DOHH2 (cell line): ENCODE measurements at regions not wholly inside any gene's neighbourhood (a gene's known extent, or its start where the extent isn't known, plus 50 kb on each side); places are given as distances from the start of the nearest gene placed in this dataset.

Source experiments
- H3F3A ChIP-seq: fragments of 200-600 bp; sonication (generic), shearing (Covaris generic); 2 replicates; pipeline ENCODE4 v1.6.0; 2016; ENCODE audit warnings: antibody characterized with exemption, mild to moderate bottlenecking; ENCODE audit not compliant: control insufficient read depth, insufficient read depth
- H3K27ac ChIP-seq: fragments of 200-600 bp; sonication (generic); 2 replicates; pipeline ENCODE4 v1.5.1; 2014; ENCODE audit warnings: low read depth, mild to moderate bottlenecking, low read length, moderate library complexity
- H3K27me3 ChIP-seq: fragments of 200-600 bp; sonication (generic); 2 replicates; pipeline ENCODE4 v1.6.1; 2014; ENCODE audit warnings: mild to moderate bottlenecking, low read length, mixed read lengths; ENCODE audit not compliant: control insufficient read depth
- H3K36me3 ChIP-seq: fragments of 200-600 bp; sonication (generic); 2 replicates; pipeline ENCODE4 v1.6.1; 2014; ENCODE audit warnings: mild to moderate bottlenecking, low read length, moderate library complexity, mixed read lengths; ENCODE audit not compliant: control insufficient read depth
- H3K4me1 ChIP-seq: fragments of 200-600 bp; sonication (generic); 2 replicates; pipeline ENCODE4 v1.6.1; 2014; ENCODE audit warnings: mild to moderate bottlenecking, low read length, mixed read lengths; ENCODE audit not compliant: control insufficient read depth
- H3K4me2 ChIP-seq: fragments of 200-600 bp; sonication (generic); 2 replicates; pipeline ENCODE4 v1.6.0; 2014; ENCODE audit warnings: mild to moderate bottlenecking, low read length, moderate library complexity
- H3K4me3 ChIP-seq: fragments of 200-600 bp; sonication (generic); 2 replicates; pipeline ENCODE4 v1.5.1; 2014; ENCODE audit warnings: mild to moderate bottlenecking, low read length, mixed read lengths
- H3K79me2 ChIP-seq: fragments of 200-600 bp; sonication (generic); 2 replicates; pipeline ENCODE4 v1.6.1; 2014; ENCODE audit warnings: mild to moderate bottlenecking, low read length, mixed read lengths; ENCODE audit not compliant: control insufficient read depth
- H3K9me2 ChIP-seq: fragments of 200-600 bp; sonication (generic); replicated peaks from 2 replicates; pipeline ENCODE4 v1.6.1; 2014; ENCODE audit warnings: mild to moderate bottlenecking, low read length, mixed read lengths; ENCODE audit not compliant: control insufficient read depth
- H3K9me3 ChIP-seq: fragments of 200-600 bp; sonication (generic); 2 replicates; pipeline ENCODE4 v1.6.1; 2014; ENCODE audit warnings: antibody characterized with exemption, low read length, mixed read lengths; ENCODE audit not compliant: control insufficient read depth, insufficient read depth
- H4K20me1 ChIP-seq: fragments of 200-600 bp; sonication (generic); 2 replicates; pipeline ENCODE4 v1.6.0; 2014; ENCODE audit warnings: low read depth, mild to moderate bottlenecking, antibody characterized with exemption, low read length, moderate library complexity; ENCODE audit not compliant: control insufficient read depth, insufficient read depth
- EZH2phosphoT487 ChIP-seq: fragments of 200-600 bp; sonication (generic); IDR thresholded peaks from 2 replicates; pipeline ENCODE4 v1.6.1; 2017; ENCODE audit warnings: borderline replicate concordance, mild to moderate bottlenecking, antibody characterized with exemption, low read length, moderate library complexity, mixed read lengths
- TF ChIP-seq, protein P1 (sequence below): fragments of 200-600 bp; sonication (generic); IDR thresholded peaks from one replicate; pipeline ENCODE4 v1.5.1; 2014; ENCODE audit warnings: antibody characterized with exemption, mild to moderate bottlenecking, low read depth, low read length; ENCODE audit not compliant: poor library complexity, severe bottlenecking

DNA sequence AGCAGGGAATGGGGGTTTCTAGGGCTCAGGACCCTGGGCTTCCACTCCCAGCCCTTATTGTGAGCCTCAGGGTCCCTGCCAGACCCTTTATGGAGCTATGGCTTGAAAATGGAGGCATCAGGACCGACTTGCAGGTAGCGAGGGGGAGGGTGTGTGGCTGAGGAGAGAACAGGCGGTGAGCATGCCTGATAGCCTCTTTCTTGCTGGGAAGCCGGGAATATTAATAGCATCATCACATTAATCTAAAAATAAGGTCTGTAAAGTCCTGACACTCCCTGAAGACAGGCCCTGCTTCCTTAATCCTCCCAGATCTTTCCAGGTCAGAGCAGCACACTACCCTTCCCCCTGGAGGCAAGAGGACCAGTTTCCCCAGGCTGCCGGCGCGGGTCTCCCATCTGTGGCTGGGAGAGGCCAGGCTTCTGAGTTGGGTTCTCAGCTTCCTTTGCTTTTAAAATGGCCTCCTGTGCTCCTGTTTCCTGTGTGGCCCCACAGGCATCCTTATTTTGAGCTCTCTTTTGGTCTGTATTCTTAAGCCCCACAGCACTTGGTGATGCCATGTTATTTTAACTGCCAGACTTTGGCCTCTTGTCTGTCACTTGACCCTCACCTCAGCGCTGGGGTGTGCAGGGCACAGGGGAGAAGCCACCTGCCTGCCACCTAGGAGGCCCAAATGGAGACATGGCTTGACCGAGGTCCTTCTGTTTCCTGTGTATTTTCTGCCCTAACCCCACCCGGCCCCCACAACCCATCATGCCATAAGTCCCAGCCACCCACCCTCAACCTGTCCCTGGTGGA, 185.0 kb upstream of the TOPAZ1 start:
- peaks cover 35% of the 10 kb centered on the region for H3K4me1 ChIP-seq
- no peaks in the 10 kb centered on the region for H3K9me2 ChIP-seq
- no peak overlapping the region for H3K4me2 ChIP-seq
- H3K27me3 ChIP-seq = no peaks in the 10 kb centered on the region
- TF ChIP-seq EZH2phosphoT487 = no peak
- TF ChIP-seq, protein P1, sequence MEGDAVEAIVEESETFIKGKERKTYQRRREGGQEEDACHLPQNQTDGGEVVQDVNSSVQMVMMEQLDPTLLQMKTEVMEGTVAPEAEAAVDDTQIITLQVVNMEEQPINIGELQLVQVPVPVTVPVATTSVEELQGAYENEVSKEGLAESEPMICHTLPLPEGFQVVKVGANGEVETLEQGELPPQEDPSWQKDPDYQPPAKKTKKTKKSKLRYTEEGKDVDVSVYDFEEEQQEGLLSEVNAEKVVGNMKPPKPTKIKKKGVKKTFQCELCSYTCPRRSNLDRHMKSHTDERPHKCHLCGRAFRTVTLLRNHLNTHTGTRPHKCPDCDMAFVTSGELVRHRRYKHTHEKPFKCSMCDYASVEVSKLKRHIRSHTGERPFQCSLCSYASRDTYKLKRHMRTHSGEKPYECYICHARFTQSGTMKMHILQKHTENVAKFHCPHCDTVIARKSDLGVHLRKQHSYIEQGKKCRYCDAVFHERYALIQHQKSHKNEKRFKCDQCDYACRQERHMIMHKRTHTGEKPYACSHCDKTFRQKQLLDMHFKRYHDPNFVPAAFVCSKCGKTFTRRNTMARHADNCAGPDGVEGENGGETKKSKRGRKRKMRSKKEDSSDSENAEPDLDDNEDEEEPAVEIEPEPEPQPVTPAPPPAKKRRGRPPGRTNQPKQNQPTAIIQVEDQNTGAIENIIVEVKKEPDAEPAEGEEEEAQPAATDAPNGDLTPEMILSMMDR = no peak
- no peak overlapping the region for H3K4me3 ChIP-seq
- H3K36me3 ChIP-seq = peaks cover 4% of the 10 kb centered on the region; the same call in 1 of the 2 replicates
- no peaks in the 10 kb centered on the region for H3K9me3 ChIP-seq
- peaks cover 49% of the 10 kb centered on the region for H3K79me2 ChIP-seq
- no peak overlapping the region for H3K27ac ChIP-seq
- peaks cover 7% of the 10 kb centered on the region; the same call in 1 of the 2 replicates for H4K20me1 ChIP-seq
- no peaks in the 10 kb centered on the region for H3F3A ChIP-seq

- H3K4me2 ChIP-seq = peak overlapping the region; percentile 35
- H3K4me1 ChIP-seq = peaks cover 35% of the 10 kb centered on the region
- TF ChIP-seq, protein P1 = no peak
- peaks cover 4% of the 10 kb centered on the region; the same call in 1 of the 2 replicates for H3K36me3 ChIP-seq
- H3K27me3 ChIP-seq = no peaks in the 10 kb centered on the region
- H3K9me3 ChIP-seq = no peaks in the 10 kb centered on the region
- H3K4me3 ChIP-seq = no peak overlapping the region
- no peaks in the 10 kb centered on the region for H3K9me2 ChIP-seq
- H3K27ac ChIP-seq = no peak overlapping the region
- H4K20me1 ChIP-seq = peaks cover 7% of the 10 kb centered on the region; the same call in 1 of the 2 replicates
- peaks cover 56% of the 10 kb centered on the region for H3K79me2 ChIP-seq
- H3F3A ChIP-seq = no peaks in the 10 kb centered on the region
Observed at GRCh38 chr3:44058022-44058867, 183.4 kb upstream of the TOPAZ1 start.

DNA sequence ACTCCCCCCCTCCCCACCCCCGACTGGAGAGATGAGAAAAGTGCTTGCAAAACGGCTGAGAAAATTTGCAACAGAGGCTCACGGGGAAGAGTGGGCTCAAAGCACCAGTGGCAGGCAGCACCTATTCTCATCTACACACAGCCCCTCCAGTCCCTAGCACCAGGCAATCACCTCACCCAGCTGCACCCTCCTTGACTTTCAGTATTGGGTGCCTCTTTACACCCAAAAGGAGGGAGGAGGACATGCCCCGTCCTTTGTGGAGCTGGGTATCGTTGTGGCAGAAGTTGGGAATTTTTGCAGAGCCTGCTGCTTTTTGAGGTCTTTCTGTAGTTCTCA, 182.8 kb upstream of the TOPAZ1 start:
- Histone ChIP-seq H3K36me3 (peaks cover 4% of the 10 kb centered on the region; the same call in 1 of the 2 replicates), H3K9me3 (no peaks in the 10 kb centered on the region), H3K79me2 (peaks cover 56% of the 10 kb centered on the region), H3K27ac (no peak overlapping the region), H4K20me1 (peaks cover 7% of the 10 kb centered on the region; the same call in 1 of the 2 replicates), H3K4me2 (no peak overlapping the region), H3K27me3 (no peaks in the 10 kb centered on the region), H3F3A (no peaks in the 10 kb centered on the region), H3K9me2 (no peaks in the 10 kb centered on the region), H3K4me1 (peaks cover 35% of the 10 kb centered on the region), H3K4me3 (no peak overlapping the region)
- TF ChIP-seq EZH2phosphoT487 = no peak
- TF ChIP-seq, protein P1 = no peak
